ENCODE measurements at regions not wholly inside any gene's neighbourhood (a gene's known extent, or its start where the extent isn't known, plus 50 kb on each side); places are given as distances from the start of the nearest gene placed in this dataset.

DNA sequence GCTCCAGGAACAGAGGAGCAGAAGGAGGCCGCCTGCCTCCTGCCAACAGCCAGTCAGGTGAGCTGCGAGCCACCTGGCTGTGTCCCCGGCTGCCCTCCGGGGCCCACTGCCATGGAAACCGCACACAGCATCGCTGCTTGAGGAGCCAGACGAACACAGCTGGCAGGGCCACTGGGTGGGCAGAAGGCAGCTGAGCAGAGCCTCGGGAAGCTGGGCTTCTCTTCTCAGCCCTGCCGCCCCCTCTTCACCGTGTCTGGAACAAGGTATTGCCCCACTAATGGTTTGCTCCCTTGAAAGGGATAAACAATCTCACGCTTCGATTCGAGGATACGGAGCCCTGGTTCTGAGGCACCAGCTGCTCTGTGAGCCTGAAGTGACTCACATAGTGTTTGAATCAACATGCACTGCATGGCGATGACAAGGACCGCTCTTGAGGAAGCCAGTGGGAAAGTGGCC lies 63.7 kb upstream of the RUFY1 start:
- TF ChIP-seq, protein P1, sequence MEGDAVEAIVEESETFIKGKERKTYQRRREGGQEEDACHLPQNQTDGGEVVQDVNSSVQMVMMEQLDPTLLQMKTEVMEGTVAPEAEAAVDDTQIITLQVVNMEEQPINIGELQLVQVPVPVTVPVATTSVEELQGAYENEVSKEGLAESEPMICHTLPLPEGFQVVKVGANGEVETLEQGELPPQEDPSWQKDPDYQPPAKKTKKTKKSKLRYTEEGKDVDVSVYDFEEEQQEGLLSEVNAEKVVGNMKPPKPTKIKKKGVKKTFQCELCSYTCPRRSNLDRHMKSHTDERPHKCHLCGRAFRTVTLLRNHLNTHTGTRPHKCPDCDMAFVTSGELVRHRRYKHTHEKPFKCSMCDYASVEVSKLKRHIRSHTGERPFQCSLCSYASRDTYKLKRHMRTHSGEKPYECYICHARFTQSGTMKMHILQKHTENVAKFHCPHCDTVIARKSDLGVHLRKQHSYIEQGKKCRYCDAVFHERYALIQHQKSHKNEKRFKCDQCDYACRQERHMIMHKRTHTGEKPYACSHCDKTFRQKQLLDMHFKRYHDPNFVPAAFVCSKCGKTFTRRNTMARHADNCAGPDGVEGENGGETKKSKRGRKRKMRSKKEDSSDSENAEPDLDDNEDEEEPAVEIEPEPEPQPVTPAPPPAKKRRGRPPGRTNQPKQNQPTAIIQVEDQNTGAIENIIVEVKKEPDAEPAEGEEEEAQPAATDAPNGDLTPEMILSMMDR (IDR thresholded peaks at IDR 0.05; ENCODE audit: low read depth, low read length, missing input control), result no peak
- TF ChIP-seq REST (IDR thresholded peaks at IDR 0.05), result no peak
- TF ChIP-seq, protein P2, sequence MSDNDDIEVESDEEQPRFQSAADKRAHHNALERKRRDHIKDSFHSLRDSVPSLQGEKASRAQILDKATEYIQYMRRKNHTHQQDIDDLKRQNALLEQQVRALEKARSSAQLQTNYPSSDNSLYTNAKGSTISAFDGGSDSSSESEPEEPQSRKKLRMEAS (IDR thresholded peaks at IDR 0.05), result no peak
- no peak for TF ChIP-seq FOXA2 (IDR thresholded peaks at IDR 0.05)
- no peak for TF ChIP-seq HNF4G (IDR thresholded peaks at IDR 0.05)
- no peak for TF ChIP-seq RAD21 (IDR thresholded peaks at IDR 0.05)
- no peak for TF ChIP-seq FOXA1 (IDR thresholded peaks at IDR 0.05)
- TF ChIP-seq GABPA (IDR thresholded peaks at IDR 0.05 in 1 of 2, conservative IDR thresholded peaks at IDR 0.05 in 1 of 2), result no peak
- TF ChIP-seq, protein P3, sequence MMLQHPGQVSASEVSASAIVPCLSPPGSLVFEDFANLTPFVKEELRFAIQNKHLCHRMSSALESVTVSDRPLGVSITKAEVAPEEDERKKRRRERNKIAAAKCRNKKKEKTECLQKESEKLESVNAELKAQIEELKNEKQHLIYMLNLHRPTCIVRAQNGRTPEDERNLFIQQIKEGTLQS (IDR thresholded peaks at IDR 0.05), result no peak
- no peak for TF ChIP-seq YY1 (IDR thresholded peaks at IDR 0.05)
- TF ChIP-seq HNF4A (conservative IDR thresholded peaks at IDR 0.05), result no peak

Measured in liver (tissue), 3 donors.